Lung (tissue), 11 donors: ENCODE measurements at regions not wholly inside any gene's neighbourhood (a gene's known extent, or its start where the extent isn't known, plus 50 kb on each side); places are given as distances from the start of the nearest gene placed in this dataset.

Experiments used
- ATAC-seq: fragments of 200-7000 bp; cut with Tn5 transposase; one replicate; pipeline ENCODE4 v1.9.1; 2020; ENCODE audit warnings: moderate number of reproducible peaks; ENCODE audit not compliant: insufficient read depth, low FRiP score
- DNase-seq, 3 donors: peaks; one replicate each; pipeline ENCODE4 v3.0.0-alpha.2; 2013 to 2017
- H3K27ac ChIP-seq, 2 donors: one replicate each; pipeline ENCODE4 v1.5.1; 2013; ENCODE audit warnings: mild to moderate bottlenecking in 2 of 2, moderate library complexity in 2 of 2, control low read depth in 1 of 2, inconsistent platforms in 1 of 2, low read depth in 1 of 2, low read length in 1 of 2
- H3K27me3 ChIP-seq, 3 donors: one replicate each; pipeline ENCODE4 v1.5.1; 2013; ENCODE audit warnings: low read length in 2 of 3; ENCODE audit not compliant: control insufficient read depth in 3 of 3, insufficient read depth in 3 of 3
- H3K36me3 ChIP-seq, 4 donors: one replicate each; pipeline ENCODE4 v1.5.1; 2013; ENCODE audit warnings: low read length in 4 of 4, mild to moderate bottlenecking in 1 of 4, moderate library complexity in 1 of 4; ENCODE audit not compliant: control insufficient read depth in 4 of 4, insufficient read depth in 4 of 4
- H3K4me1 ChIP-seq, 5 donors: one replicate each; pipeline ENCODE4 v1.5.1; 2013; ENCODE audit warnings: low read length in 5 of 5, mild to moderate bottlenecking in 2 of 5, moderate library complexity in 1 of 5; ENCODE audit not compliant: control insufficient read depth in 5 of 5, insufficient read depth in 5 of 5
- H3K4me3 ChIP-seq: one replicate; pipeline ENCODE4 v1.5.1; 2013; ENCODE audit warnings: mild to moderate bottlenecking, control low read depth, moderate library complexity
- H3K9ac ChIP-seq, 2 donors: one replicate each; pipeline ENCODE4 v1.5.1; 2013; ENCODE audit warnings: low read length in 2 of 2, control low read depth in 1 of 2; ENCODE audit not compliant: insufficient read depth in 1 of 2
- H3K9me3 ChIP-seq, 4 donors: one replicate each; pipeline ENCODE4 v1.5.1; 2013; ENCODE audit warnings: low read length in 3 of 4, mild to moderate bottlenecking in 1 of 4, moderate library complexity in 1 of 4; ENCODE audit not compliant: control insufficient read depth in 4 of 4, insufficient read depth in 3 of 4
- WGBS, 2 donors: extraction: QIAGEN DNeasy Blood & Tissue Kit; methylation state at CpG; one replicate each; pipeline ENCODE4 v1.1.7; 2013; 5-methylcytosine and 5-hydroxymethylcytosine counted together
- TF ChIP-seq, protein P1 (sequence below): IDR thresholded peaks from 2 replicates; pipeline ENCODE4 v1.5.1; 2012; ENCODE audit warnings: mild to moderate bottlenecking; ENCODE audit errors: control extremely low read depth, extremely low read depth
- donor health status: control.
- donor health status: control.
- donor health status: Bipolar disorder and iron deficiency.
- donor health status: healthy.
- donor health status: DM: yes; HTN: yes; CAD: no.

DNA sequence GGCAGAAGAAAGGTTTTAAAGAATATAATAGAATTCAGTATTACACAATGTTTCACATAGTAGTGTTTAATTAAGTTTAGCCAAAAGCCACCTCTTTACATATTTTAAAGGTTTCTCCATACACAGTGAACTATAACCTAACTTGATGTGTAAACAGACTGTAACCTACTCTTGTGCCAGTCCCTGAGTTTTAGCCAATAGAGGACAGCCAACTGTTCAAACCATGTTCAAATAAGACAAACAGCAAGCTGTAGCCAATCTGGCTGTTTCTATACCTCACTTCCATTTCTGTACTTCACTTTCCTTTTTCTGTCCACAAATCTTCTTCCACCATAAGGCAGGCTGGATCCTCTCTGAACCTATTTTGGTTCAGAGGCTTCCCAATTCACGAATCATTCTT, 65.2 kb downstream of the TEX13C start:
- H3K27me3 ChIP-seq = no peaks in the 10 kb centered on the region
- TF ChIP-seq, protein P1, sequence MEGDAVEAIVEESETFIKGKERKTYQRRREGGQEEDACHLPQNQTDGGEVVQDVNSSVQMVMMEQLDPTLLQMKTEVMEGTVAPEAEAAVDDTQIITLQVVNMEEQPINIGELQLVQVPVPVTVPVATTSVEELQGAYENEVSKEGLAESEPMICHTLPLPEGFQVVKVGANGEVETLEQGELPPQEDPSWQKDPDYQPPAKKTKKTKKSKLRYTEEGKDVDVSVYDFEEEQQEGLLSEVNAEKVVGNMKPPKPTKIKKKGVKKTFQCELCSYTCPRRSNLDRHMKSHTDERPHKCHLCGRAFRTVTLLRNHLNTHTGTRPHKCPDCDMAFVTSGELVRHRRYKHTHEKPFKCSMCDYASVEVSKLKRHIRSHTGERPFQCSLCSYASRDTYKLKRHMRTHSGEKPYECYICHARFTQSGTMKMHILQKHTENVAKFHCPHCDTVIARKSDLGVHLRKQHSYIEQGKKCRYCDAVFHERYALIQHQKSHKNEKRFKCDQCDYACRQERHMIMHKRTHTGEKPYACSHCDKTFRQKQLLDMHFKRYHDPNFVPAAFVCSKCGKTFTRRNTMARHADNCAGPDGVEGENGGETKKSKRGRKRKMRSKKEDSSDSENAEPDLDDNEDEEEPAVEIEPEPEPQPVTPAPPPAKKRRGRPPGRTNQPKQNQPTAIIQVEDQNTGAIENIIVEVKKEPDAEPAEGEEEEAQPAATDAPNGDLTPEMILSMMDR = no peak
- H3K4me1 ChIP-seq = no peaks in the 10 kb centered on the region
- no peaks in the 10 kb centered on the region for H3K36me3 ChIP-seq
- DNase-seq (no peak), ATAC-seq (no peak)
- no peak overlapping the region for H3K27ac ChIP-seq
- H3K9me3 ChIP-seq = no peaks in the 10 kb centered on the region
- WGBS, 2 donors = 56 to 73% methylated on average over 1 of the region's 1 CpG
- H3K4me3 ChIP-seq = no peak overlapping the region
- no peak overlapping the region for H3K9ac ChIP-seq

DNA sequence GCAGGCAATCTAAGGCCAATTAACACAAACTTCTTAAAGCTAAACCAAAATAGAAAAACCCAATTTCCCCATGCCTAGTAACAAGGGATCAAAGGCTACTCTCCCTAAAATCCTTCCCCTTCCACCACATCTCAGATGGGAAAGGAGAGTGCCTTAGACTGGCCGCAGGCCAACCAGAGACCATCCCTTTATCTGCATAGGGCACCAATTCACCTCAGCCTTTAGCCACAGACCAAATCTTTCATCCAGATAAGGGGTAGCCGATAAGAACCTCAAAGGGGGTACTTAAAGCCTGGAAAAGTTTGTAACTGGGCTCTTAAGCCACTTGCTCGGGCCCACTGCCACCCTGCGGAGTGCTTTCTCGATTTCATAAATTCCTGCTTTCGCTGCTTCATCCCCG, 68.3 kb downstream of the TEX13C start:
- no peak overlapping the region for H3K27ac ChIP-seq
- H3K4me3 ChIP-seq = no peak overlapping the region
- WGBS, 2 donors = 61 to 88% methylated on average over 7 of the region's 7 CpGs
- ATAC-seq = no peak
- DNase-seq = peak in 2 of 3 donors; percentile 15 to 23
- H3K9me3 ChIP-seq = no peaks in the 10 kb centered on the region
- no peak overlapping the region for H3K9ac ChIP-seq
- no peaks in the 10 kb centered on the region for H3K27me3 ChIP-seq
- no peaks in the 10 kb centered on the region for H3K36me3 ChIP-seq
- H3K4me1 ChIP-seq = no peaks in the 10 kb centered on the region
- TF ChIP-seq, protein P1 = no peak

DNA sequence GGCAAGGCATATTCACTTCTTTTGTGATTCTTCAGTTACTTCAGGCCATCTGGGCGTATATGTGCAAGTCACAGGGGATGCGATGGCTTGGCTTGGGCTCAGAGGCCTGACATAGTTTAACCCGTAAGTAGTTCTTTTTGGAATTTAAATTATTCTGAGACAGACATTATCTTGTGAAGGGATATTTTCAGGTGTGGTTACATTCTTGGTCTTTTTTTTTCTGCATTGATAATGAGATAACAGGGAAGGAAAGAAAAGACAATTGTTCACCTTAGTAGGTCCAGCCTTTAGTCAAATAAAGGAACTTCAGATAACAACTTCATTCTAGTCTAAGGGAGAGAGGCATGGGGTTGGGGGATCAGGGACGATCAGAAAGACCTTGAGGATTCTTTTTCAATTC, 74.8 kb downstream of the TEX13C start:
- no peaks in the 10 kb centered on the region for H3K4me1 ChIP-seq
- H3K27ac ChIP-seq = no peak overlapping the region
- no peaks in the 10 kb centered on the region for H3K9me3 ChIP-seq
- DNase-seq (no peak), ATAC-seq (no peak)
- H3K9ac ChIP-seq = no peak overlapping the region
- H3K4me3 ChIP-seq = no peak overlapping the region
- H3K36me3 ChIP-seq = no peaks in the 10 kb centered on the region
- TF ChIP-seq, protein P1 = no peak
- 83 to 90% methylated on average over 4 of the region's 4 CpGs for WGBS, 2 donors
- H3K27me3 ChIP-seq = no peaks in the 10 kb centered on the region

DNA sequence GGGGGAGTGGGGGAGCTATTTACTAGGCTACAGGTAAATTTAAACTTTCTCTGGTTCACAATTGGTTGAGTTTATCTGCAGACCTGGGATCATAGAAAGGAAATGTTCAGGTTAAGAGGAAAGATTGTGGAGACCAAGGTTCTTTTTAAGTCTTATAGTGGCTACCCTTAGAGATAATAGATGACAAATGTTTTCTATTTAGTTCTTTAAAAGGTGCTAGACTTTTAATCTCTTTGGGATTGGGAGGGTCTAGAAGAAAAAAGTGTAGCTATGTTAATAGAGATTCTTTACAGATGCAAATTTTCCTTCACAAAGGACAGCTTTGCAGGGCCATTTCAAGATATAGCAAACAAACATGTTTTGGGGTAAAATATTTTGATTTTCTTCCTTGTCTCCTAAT, 76.0 kb downstream of the TEX13C start:
- no peak for DNase-seq
- Histone ChIP-seq H3K27ac (no peak overlapping the region), H3K4me3 (no peak overlapping the region), H3K9me3 (no peaks in the 10 kb centered on the region), H3K4me1 (no peaks in the 10 kb centered on the region), H3K9ac (no peak overlapping the region), H3K27me3 (no peaks in the 10 kb centered on the region), H3K36me3 (no peaks in the 10 kb centered on the region)
- ATAC-seq = no peak
- TF ChIP-seq, protein P1 = no peak
